ENCODE measurements at regions not wholly inside any gene's neighbourhood (a gene's known extent, or its start where the extent isn't known, plus 50 kb on each side); places are given as distances from the start of the nearest gene placed in this dataset.

DNA sequence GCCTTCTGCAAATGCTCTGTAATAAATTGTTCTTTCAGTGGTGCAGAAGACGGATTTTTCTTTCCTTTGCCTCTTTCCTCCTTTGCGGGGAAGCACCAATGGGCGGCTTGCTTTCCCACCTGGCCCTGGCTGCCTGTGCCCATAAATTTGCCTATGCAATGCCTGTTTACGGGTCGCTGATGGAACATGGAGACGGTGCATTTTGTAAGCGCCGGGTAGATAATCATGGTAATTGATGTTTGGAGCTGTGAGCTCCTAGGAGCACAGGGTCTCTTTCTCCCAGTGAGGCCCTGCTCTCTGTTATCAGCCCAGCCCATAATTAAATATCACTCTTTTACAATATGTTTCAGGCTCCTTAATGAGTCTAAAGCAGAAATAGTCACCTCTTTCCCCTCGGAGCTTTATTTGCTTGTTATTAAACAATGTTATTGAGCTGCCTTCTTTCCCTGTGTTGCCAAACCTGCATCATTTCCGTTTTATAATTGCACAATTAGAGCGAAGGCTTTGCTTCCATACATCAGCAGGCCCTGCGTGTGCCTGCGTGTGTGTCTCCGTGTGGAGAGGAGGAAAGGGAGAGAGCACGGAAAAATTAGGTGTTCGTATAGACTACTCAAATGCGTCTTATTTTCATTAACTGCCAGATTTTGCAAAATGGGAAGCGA is 437.4 kb upstream of the POU3F3 start:
- no peak for DNase-seq

- no peak for DNase-seq
Measured at GRCh38 chr2:104420420-104420819, 433.5 kb upstream of the POU3F3 start.

GRCh38 chr2:104420953-104421352 is 433.0 kb upstream of the POU3F3 start:
- DNase-seq = no peak

GRCh38 chr2:104425850-104426595 is 427.9 kb upstream of the POU3F3 start:
- DNase-seq = no peak

- no peak for DNase-seq
Measured at GRCh38 chr2:104428155-104428554, 425.8 kb upstream of the POU3F3 start.

DNA sequence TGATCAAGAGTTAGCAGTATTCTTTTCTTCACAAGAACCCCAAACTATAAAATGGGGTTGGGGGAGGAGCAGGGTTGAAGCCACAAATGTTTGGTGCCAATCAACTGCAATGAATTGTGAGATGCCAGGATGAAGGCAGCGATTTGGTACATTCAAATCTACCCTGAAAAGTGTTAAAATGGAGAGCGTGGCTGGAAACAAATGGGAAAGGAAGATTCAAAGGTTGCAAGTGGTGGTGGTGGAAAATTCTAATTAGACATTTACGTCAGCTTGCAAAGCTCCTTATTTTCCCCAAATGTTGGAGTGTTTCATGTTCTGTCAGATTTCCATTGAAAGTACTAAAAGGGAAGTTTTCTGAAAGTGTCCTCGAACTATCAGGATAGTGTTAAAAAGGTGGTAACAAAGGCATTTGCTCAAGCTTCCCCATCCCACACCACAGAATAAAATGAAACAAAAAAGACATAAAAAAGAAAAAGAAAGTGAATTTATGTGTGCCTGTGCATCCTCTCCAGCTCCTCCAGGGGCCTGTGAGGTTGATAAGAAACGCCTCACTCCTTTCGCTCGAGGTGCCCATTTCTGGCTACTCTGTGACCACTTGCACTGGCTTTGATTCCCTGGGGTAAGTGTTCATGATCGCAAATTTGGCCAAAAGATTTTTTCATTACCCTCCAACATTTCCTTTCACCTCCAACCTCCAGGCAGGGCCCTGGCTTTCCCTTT is 424.1 kb upstream of the POU3F3 start:
- DNase-seq = no peak

GRCh38 chr2:104430359-104430740 is 423.6 kb upstream of the POU3F3 start:
- DNase-seq = no peak

GRCh38 chr2:104430852-104431251 is 423.1 kb upstream of the POU3F3 start:
- no peak for DNase-seq

DNA sequence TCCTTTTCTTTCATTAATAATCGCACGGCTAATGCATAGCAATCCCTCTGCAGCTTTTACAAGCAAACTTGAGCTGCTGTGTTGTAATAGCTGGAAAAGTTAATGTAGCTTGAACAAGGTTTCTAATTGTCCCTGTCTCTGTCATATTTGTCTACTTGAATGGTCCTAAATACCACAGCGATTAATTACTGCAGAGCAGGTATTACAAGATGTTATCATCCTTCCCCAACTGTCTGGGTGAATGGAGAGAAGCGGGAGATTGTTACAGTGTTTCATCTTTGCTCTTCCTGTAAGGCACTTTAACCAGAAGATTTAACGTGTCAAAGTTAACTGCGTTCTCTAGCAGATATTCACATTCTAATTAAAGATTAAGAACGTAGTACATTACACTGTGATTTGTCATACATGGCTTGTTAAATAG is 422.2 kb upstream of the POU3F3 start:
- DNase-seq = no peak

DNA sequence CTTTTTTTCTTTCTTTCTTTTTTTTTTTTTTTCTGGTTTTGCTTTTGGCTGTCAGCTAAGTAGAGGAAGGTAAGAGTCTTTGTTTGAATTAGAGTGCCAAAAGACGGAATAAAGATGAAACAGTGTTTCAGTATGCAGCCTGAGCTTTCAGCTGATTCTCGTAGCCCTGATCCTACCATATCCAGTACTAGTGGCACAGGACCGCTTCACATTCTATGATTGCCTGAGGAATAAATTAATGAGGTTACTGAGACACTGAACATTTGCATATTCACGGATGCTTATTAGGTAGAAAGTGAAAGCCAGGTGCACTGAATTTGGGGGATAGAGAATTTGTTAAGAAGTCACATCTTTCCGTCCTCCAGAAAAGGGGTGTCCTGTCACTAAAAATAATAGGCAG is 421.5 kb upstream of the POU3F3 start:
- DNase-seq = no peak

DNA sequence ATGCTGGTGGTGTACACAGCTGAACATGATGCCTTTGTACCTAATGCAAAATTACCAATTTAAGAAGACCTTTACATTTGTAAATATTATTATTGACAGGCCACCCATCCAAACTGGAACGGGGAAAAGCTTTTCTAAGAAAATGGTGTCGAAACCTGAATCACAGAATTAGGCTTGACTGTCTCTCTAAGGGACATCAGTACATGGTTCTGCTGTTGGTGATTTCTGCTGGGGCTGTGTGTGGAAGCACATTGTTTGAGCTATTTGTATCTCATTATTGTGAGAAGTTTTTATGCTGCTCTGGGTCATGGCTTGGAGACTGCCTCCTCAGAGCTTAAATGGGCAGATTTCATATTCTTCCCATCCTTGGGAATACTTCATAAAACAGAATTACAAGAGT is 420.9 kb upstream of the POU3F3 start:
- no peak for DNase-seq

DNA sequence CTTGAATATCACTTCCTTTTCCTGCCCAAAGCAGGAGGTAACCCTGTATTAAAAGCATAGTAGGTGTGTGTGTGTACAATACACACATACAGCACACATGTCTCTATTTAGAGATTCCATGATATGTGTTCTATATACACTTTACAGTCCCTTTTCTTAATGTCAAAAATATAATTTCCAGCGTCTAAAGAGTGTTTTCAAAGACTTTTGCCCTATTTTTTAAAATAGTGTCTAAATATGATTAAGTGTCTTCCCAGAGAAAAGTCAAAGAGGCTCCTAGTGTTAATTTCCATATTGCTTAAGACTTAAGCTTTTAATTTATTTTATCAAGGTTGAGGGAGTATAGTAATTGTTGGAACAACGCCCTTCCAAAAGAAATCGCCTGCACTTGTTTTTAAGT is 420.3 kb upstream of the POU3F3 start:
- DNase-seq = no peak

GRCh38 chr2:104434318-104434792 is 419.6 kb upstream of the POU3F3 start:
- no peak for DNase-seq

DNA sequence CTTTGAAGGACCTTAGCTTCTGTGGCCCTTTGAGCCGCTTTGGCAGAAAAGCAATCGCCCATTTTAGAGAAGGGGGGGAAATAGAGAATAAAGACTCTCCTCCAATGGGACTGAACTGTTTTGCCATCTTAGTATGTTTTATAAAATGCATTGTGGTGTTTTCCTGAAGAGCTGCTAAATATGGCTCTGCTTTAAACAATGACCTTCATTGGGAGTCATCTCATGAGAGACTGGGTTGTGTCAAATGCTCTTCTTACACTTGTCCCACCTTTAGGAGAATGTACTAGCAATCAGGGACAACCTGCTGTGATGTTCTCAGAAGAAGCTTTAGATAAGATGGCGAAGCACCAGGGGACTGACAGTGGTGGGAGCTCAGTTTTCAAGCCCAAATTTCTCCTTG is 418.9 kb upstream of the POU3F3 start:
- DNase-seq = no peak

DNA sequence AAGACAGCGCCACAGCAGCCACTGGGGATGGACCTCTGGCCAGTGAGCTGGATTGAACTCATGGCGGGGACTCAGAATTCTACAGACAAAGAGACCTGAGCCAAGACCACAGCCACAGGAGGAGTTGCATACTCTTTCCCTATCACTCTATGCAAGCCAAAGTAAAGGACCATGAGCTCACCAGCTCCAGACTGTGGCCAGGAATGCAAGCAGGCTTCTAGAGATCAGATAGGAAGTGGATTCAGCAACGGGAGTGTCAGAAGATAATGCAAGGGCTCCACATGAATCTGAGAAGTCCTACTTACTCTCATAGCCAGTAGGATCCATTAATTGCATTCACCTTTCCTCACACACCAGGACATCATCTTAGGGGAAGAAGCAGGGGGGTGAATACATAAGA is 415.4 kb upstream of the POU3F3 start:
- no peak for DNase-seq

- peak; percentile 68 to 70 for DNase-seq
Measured at GRCh38 chr2:104443145-104443544, 410.8 kb upstream of the POU3F3 start.

- no peak for DNase-seq
Measured at GRCh38 chr2:104444392-104444791, 409.5 kb upstream of the POU3F3 start.

DNA sequence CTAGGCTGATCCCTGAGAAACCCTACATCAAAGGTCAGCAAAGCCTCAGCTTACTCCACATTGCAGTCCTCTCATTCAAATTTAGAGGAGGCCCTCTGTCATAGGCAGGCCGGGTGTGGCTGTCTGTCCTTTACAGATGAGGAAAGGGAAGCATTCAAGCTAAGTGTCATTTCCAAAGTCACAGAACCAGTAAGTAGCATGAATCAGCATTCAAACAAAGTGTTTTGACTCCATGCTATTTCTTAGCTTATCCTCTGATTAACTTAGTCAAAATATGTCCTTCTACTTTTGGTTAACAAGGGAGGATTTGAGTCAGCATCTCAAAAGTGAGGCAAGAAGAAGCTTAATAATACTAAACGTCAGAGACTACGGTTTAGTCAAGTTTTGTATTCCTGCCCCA is 409.0 kb upstream of the POU3F3 start:
- no peak for DNase-seq

- DNase-seq = peak; percentile 38 to 45
Measured at GRCh38 chr2:104447831-104448434, 406.0 kb upstream of the POU3F3 start.

- DNase-seq = no peak
Measured at GRCh38 chr2:104448661-104449440, 405.1 kb upstream of the POU3F3 start.

GRCh38 chr2:104452558-104452957 is 401.4 kb upstream of the POU3F3 start:
- DNase-seq = no peak

GRCh38 chr2:104462731-104463130 is 391.2 kb upstream of the POU3F3 start:
- DNase-seq = no peak

DNA sequence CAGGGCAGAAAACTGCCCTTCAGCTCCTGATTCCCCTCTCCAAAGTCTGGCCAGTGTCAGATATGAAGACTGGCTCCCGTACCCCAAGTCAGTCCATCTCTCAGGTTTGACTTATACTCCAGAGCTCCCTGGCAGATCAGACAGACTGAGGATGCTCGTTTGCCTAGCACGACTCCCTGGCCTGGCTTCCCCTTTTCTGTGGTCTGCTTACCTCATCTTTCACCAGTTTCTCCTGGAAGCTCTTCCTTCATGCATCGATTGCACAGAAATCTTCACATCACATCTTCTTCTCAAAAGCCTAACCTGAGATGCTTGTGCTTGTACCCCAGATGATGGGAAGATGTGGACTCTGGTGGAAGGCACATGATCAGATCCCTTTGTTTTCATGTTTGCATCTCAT is 387.9 kb upstream of the POU3F3 start:
- DNase-seq = peak; percentile 61 to 72

Data from Kasumi-1 (cell line).